Tibial nerve (tissue), 3 donors: ENCODE measurements at regions not wholly inside any gene's neighbourhood (a gene's known extent, or its start where the extent isn't known, plus 50 kb on each side); places are given as distances from the start of the nearest gene placed in this dataset.
A peak's percentile ranks its signal among the peaks of the same experiment; 100 is the strongest.

Experiments
- EP300 ChIP-seq, 2 donors: sonication (generic); formaldehyde crosslinking; IDR thresholded peaks; one replicate each; pipeline ENCODE4 v1.6.1; 2017; ENCODE audit warnings: antibody characterized with exemption in 2 of 2, mild to moderate bottlenecking in 1 of 2
- POLR2A ChIP-seq, 2 donors: fragments of 450-650 bp; IDR thresholded peaks; one replicate each; pipeline ENCODE4 v1.6.1; 2017; ENCODE audit warnings: antibody characterized with exemption in 2 of 2, mild to moderate bottlenecking in 2 of 2, moderate library complexity in 2 of 2

DNA sequence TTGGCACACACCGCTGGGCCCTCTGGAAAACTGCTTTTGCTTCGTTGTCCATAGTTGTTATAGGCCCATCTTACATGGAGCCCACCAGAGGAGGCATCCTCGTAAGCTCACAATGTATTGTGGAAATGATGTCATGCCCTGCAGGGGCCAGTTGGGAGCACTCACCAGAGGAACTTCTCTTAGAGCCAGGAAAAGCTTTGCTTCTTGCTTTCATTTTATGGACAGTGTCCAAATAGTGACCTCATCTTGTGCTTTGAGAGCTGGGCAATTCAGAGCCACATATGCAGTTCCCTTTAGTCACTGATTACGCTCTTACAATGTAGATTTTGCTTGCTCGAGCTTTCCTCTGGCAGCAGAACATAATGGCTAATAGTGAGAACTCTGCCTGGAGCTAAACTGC is 275.6 kb downstream of the AACS start:
- TF ChIP-seq POLR2A (IDR thresholded peaks at IDR 0.05) (no peak), EP300 (IDR thresholded peaks at IDR 0.05) (peak in 1 of 2 donors; percentile 54)
